D721Med (cell line): ENCODE measurements at regions not wholly inside any gene's neighbourhood (a gene's known extent, or its start where the extent isn't known, plus 50 kb on each side); places are given as distances from the start of the nearest gene placed in this dataset.

Experiments
- DNase-seq: peaks from one replicate; pipeline ENCODE4 v3.0.0; 2011; ENCODE audit warnings: low spot score; ENCODE audit not compliant: insufficient read length
- FAIRE-seq: peaks from 2 replicates; lab custom pipeline; 2011; peaks lifted over from hg19 to GRCh38; lab: Jason Lieb, UNC
- CTCF ChIP-seq: IDR thresholded peaks from 2 replicates; pipeline ENCODE4 v1.5.1; 2012; ENCODE audit warnings: mild to moderate bottlenecking, control low read depth; ENCODE audit not compliant: insufficient read depth; ENCODE audit errors: missing control alignments

GRCh38 chr5:105640328-105640727 is 2030.4 kb downstream of the EFNA5 start:
- TF ChIP-seq CTCF: no peak
- DNase-seq: no peak
- no peak for FAIRE-seq

- DNase-seq: no peak
- no peak for TF ChIP-seq CTCF
- no peak for FAIRE-seq
These were observed 2031.2 kb downstream of the EFNA5 start for GRCh38 chr5:105639511-105639910.

GRCh38 chr5:105639068-105639467 is 2031.7 kb downstream of the EFNA5 start:
- no peak for FAIRE-seq
- no peak for DNase-seq
- TF ChIP-seq CTCF: no peak

- no peak for TF ChIP-seq CTCF
- FAIRE-seq (no peak), DNase-seq (no peak)
These were observed 2032.3 kb downstream of the EFNA5 start for GRCh38 chr5:105638437-105638836.

- no peak for TF ChIP-seq CTCF
- FAIRE-seq: no peak
- DNase-seq: no peak
These were observed 2038.7 kb downstream of the EFNA5 start for GRCh38 chr5:105632043-105632442.

- FAIRE-seq (no peak), DNase-seq (no peak)
- no peak for TF ChIP-seq CTCF
These were observed 2039.9 kb downstream of the EFNA5 start for GRCh38 chr5:105630803-105631202.

- no peak for DNase-seq
- no peak for FAIRE-seq
- TF ChIP-seq CTCF: no peak
These were observed 2051.0 kb downstream of the EFNA5 start for GRCh38 chr5:105619725-105620124.
